Smooth muscle cell (in vitro differentiated cells): ENCODE measurements at regions not wholly inside any gene's neighbourhood (a gene's known extent, or its start where the extent isn't known, plus 50 kb on each side); places are given as distances from the start of the nearest gene placed in this dataset.

Source experiments
- DNase-seq: peaks from one replicate; lab custom pipeline; 2025; ENCODE audit not compliant: unreplicated experiment; lab: John Stamatoyannopoulos, UW
- H2AFZ ChIP-seq: fragments of 200-600 bp; sonication (generic); 2 replicates; pipeline ENCODE4 v1.6.0; 2016; ENCODE audit warnings: antibody characterized with exemption, low read depth, mild to moderate bottlenecking
- H3F3A ChIP-seq: fragments of 200-600 bp; sonication (generic); 2 replicates; pipeline ENCODE4 v1.6.0; 2017; ENCODE audit warnings: antibody characterized with exemption, low read depth
- H3K27ac ChIP-seq: fragments of 200-600 bp; sonication (generic); 2 replicates; pipeline ENCODE4 v1.5.1; 2016; ENCODE audit warnings: low read depth, mild to moderate bottlenecking
- H3K27me3 ChIP-seq: fragments of 200-600 bp; sonication (generic); 2 replicates; pipeline ENCODE4 v1.6.1; 2016; ENCODE audit warnings: low read depth, mild to moderate bottlenecking
- H3K36me3 ChIP-seq: fragments of 200-600 bp; sonication (generic); 2 replicates; pipeline ENCODE4 v1.5.1; 2016; ENCODE audit warnings: low read depth
- H3K4me1 ChIP-seq: fragments of 200-600 bp; sonication (generic); 2 replicates; pipeline ENCODE4 v1.5.1; 2016; ENCODE audit warnings: low read depth
- H3K4me2 ChIP-seq: fragments of 200-600 bp; sonication (generic); 2 replicates; pipeline ENCODE4 v1.6.0; 2016; ENCODE audit warnings: mild to moderate bottlenecking
- H3K4me3 ChIP-seq: fragments of 200-600 bp; sonication (generic); 2 replicates; pipeline ENCODE4 v1.5.1; 2016; ENCODE audit warnings: mild to moderate bottlenecking
- H3K79me2 ChIP-seq: fragments of 200-600 bp; sonication (generic); 2 replicates; pipeline ENCODE4 v1.6.0; 2016; ENCODE audit warnings: low read depth, mild to moderate bottlenecking
- H3K9ac ChIP-seq: fragments of 200-600 bp; sonication (generic); 2 replicates; pipeline ENCODE4 v1.6.0; 2016; ENCODE audit warnings: low read depth
- H3K9me3 ChIP-seq: fragments of 200-600 bp; sonication (generic); replicated peaks from 2 replicates; pipeline ENCODE4 v1.5.1; 2016; ENCODE audit warnings: low read depth
- H4K20me1 ChIP-seq: fragments of 200-600 bp; sonication (generic); 2 replicates; pipeline ENCODE4 v1.6.0; 2016; ENCODE audit warnings: low read depth
- WGBS: methylation state at CpG from one replicate; pipeline ENCODE4 v1.1.7; 2016; ENCODE audit warnings: low lambda C conversion rate; 5-methylcytosine and 5-hydroxymethylcytosine counted together
- TF ChIP-seq, protein P1 (sequence below): fragments of 200-600 bp; sonication (generic); IDR thresholded peaks from 2 replicates; pipeline ENCODE4 v1.5.1; 2017; ENCODE audit warnings: borderline replicate concordance, mild to moderate bottlenecking, antibody characterized with exemption; ENCODE audit not compliant: insufficient read depth, poor library complexity, severe bottlenecking

DNA sequence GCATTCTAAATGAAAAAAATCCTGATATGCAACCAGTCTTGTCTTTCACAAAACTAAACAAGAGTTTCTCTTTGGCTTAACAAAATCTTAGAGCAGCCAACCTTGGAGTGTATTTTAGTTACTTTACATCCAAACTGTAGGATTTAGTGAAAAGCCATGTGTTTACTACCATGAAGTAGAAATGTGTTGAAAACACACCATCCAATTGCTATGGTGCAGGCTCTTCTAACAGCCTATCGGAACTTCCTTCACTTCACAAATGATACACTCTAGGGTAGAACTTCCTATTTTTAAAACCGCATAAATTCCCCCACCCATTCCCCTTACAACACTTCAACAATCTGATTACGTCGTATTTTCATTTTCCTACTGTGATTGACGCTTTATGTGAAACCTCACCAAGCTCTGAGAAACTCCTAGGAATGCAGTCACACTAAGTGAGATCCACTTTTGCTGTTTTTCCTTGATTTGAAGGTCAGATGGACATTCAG is 74.4 kb upstream of the MAP4K4 start:
- Histone ChIP-seq H3F3A (no peaks in the 10 kb centered on the region), H3K4me1 (no peaks in the 10 kb centered on the region), H4K20me1 (no peaks in the 10 kb centered on the region), H3K27me3 (no peaks in the 10 kb centered on the region), H2AFZ (no peak overlapping the region), H3K4me2 (no peak overlapping the region), H3K9ac (no peak overlapping the region), H3K27ac (no peak overlapping the region), H3K9me3 (no peaks in the 10 kb centered on the region), H3K4me3 (no peak overlapping the region), H3K79me2 (no peaks in the 10 kb centered on the region), H3K36me3 (no peaks in the 10 kb centered on the region)
- no peak for DNase-seq
- WGBS = 91% methylated on average over 5 of the region's 5 CpGs
- TF ChIP-seq, protein P1, sequence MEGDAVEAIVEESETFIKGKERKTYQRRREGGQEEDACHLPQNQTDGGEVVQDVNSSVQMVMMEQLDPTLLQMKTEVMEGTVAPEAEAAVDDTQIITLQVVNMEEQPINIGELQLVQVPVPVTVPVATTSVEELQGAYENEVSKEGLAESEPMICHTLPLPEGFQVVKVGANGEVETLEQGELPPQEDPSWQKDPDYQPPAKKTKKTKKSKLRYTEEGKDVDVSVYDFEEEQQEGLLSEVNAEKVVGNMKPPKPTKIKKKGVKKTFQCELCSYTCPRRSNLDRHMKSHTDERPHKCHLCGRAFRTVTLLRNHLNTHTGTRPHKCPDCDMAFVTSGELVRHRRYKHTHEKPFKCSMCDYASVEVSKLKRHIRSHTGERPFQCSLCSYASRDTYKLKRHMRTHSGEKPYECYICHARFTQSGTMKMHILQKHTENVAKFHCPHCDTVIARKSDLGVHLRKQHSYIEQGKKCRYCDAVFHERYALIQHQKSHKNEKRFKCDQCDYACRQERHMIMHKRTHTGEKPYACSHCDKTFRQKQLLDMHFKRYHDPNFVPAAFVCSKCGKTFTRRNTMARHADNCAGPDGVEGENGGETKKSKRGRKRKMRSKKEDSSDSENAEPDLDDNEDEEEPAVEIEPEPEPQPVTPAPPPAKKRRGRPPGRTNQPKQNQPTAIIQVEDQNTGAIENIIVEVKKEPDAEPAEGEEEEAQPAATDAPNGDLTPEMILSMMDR = no peak

DNA sequence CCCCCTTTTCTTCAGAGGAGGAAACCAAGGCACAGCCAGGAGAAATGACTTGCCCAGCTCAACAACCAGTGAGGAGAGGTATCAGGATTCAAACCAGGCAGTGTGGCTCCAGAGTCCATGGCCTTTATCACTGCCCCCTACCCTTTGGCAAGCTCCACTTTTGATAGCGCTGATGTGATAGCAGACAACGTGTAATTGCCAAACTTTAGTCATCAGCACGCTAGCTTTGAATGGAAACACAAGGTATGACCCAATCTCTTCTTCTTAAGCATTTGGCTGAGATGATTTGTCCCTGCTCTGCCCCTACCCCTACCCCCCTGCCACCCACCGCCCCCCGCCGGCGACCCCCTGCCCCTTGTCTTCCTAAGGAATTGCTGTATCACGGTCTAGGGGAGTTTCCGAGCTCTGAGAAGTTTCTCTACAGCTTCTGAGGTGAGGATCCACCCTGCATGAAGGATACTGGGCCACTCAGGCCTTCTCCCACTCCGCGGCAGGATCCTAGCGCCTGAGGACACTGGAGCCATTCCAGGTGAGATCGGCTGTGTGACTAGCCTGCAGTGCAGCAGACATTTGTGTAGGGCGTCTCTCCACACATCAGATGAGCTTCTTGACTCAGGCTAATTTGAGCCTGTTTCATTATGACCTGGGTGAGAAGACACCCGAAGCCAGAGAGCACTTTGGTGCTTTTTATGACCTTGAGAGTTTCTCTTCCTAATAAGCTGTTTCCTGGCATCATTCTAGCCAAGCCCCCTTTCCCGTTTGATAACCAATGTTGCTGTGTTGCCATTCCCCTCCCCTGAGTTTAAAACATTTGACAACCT is 75.1 kb upstream of the MAP4K4 start:
- no peaks in the 10 kb centered on the region for H3K36me3 ChIP-seq
- no peaks in the 10 kb centered on the region for H3K27me3 ChIP-seq
- no peak overlapping the region for H3K4me2 ChIP-seq
- H3K4me1 ChIP-seq = peaks cover 4% of the 10 kb centered on the region
- TF ChIP-seq, protein P1 = no peak
- H2AFZ ChIP-seq = no peak overlapping the region
- WGBS = 84% methylated on average over 14 of the region's 16 CpGs
- H3K9ac ChIP-seq = no peak overlapping the region
- H3F3A ChIP-seq = peaks cover 2% of the 10 kb centered on the region
- no peak for DNase-seq
- H3K4me3 ChIP-seq = no peak overlapping the region
- H3K79me2 ChIP-seq = no peaks in the 10 kb centered on the region
- H4K20me1 ChIP-seq = no peaks in the 10 kb centered on the region
- no peak overlapping the region for H3K27ac ChIP-seq
- H3K9me3 ChIP-seq = no peaks in the 10 kb centered on the region

DNA sequence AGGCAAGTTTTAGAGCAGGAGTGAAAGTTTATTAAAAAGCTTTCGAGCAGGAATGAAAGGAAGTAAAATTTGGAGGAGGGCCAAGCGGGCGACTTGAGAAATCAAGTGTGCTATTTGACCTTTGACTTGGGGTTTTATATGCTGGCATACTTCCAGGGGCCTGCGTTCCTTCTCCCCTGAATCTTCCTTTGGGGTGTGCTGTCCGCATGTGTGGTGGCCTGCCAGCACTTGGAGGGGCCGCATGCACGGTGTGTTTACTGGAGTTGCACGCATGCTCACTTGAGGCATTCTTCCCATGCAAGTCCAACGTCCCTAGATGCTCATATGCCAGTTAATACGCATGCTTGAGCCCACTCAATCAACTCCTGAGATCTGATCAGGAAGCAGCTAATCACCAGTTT is 78.3 kb upstream of the MAP4K4 start:
- no peak overlapping the region for H2AFZ ChIP-seq
- no peak for DNase-seq
- no peaks in the 10 kb centered on the region for H3K79me2 ChIP-seq
- no peak overlapping the region for H3K27ac ChIP-seq
- H3F3A ChIP-seq = peaks cover 3% of the 10 kb centered on the region
- no peak overlapping the region for H3K4me2 ChIP-seq
- no peaks in the 10 kb centered on the region for H4K20me1 ChIP-seq
- 80% methylated on average over 10 of the region's 10 CpGs for WGBS
- no peaks in the 10 kb centered on the region for H3K9me3 ChIP-seq
- TF ChIP-seq, protein P1 = no peak
- H3K36me3 ChIP-seq = no peaks in the 10 kb centered on the region
- peaks cover 10% of the 10 kb centered on the region for H3K4me1 ChIP-seq
- no peak overlapping the region for H3K4me3 ChIP-seq
- H3K9ac ChIP-seq = no peak overlapping the region
- H3K27me3 ChIP-seq = no peaks in the 10 kb centered on the region

DNA sequence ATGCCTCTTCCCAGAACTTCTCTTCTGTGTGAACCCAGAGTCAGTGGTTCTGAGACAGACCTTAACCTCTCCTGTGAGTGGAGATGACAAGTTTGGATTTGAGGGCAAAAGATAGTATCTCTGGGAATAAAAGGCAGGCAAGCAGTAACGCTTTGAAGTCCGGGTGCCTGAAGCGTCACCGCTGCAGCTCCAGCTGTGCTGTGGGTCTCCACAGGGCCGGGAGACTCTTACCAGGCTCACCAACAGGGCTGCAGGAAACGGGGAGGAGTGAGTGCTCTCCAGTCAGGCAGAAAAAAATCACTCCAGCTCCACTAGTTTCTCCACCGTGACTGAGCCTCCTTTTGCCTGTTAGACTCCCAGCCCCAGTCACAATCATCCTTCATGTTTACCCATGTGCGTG is 79.7 kb upstream of the MAP4K4 start:
- Histone ChIP-seq H3K27ac (peak overlapping the region; percentile 32), H3K79me2 (no peaks in the 10 kb centered on the region), H4K20me1 (no peaks in the 10 kb centered on the region), H3K4me2 (peak overlapping the region; percentile 22), H3K9me3 (no peaks in the 10 kb centered on the region), H3K4me1 (peaks cover 10% of the 10 kb centered on the region), H3F3A (peaks cover 3% of the 10 kb centered on the region), H3K9ac (no peak overlapping the region), H3K36me3 (no peaks in the 10 kb centered on the region), H2AFZ (no peak overlapping the region), H3K27me3 (no peaks in the 10 kb centered on the region), H3K4me3 (no peak overlapping the region)
- WGBS = 28% methylated on average over 8 of the region's 8 CpGs
- no peak for DNase-seq
- TF ChIP-seq, protein P1 = no peak
